Activated naive CD8-positive, alpha-beta T cell treated with anti-CD3 and anti-CD28 coated beads, Interleukin-2, amount 10 ng/mL, durations not matched to agents 7 days and 5 days (primary cell): ENCODE measurements at regions not wholly inside any gene's neighbourhood (a gene's known extent, or its start where the extent isn't known, plus 50 kb on each side); places are given as distances from the start of the nearest gene placed in this dataset.
A peak's percentile ranks its signal among the peaks of the same experiment; 100 is the strongest.

ENCODE experiments used
- ATAC-seq: fragments of 150-1000 bp; cut with Tn5 transposase; one replicate; pipeline ENCODE4 v1.10.0; 2021; ENCODE audit warnings: low read depth, moderate library complexity
- POLR2A ChIA-PET: fragments of 350-600 bp; sonication (Branson Sonifier 250); formaldehyde crosslinking; loops from one replicate; lab custom pipeline; 2021; ENCODE audit warnings: antibody characterized with exemption; lab: Charles Lee
- DNase-seq: peaks from one replicate; pipeline ENCODE4 v3.0.0; 2021
- H3K27ac Mint-ChIP-seq: one replicate; pipeline ENCODE4 v1.8.0; 2022; ENCODE audit warnings: mild to moderate bottlenecking, mixed read lengths
- H3K27me3 Mint-ChIP-seq: one replicate; pipeline ENCODE4 v1.8.0; 2022; ENCODE audit warnings: mild to moderate bottlenecking, moderate library complexity, mixed read lengths
- H3K36me3 Mint-ChIP-seq: one replicate; pipeline ENCODE4 v1.8.0; 2021; ENCODE audit warnings: mild to moderate bottlenecking, mixed read lengths
- H3K4me1 Mint-ChIP-seq: one replicate; pipeline ENCODE4 v1.8.0; 2021; ENCODE audit warnings: mixed read lengths
- H3K4me3 Mint-ChIP-seq: one replicate; pipeline ENCODE4 v1.8.0; 2022; ENCODE audit warnings: mild to moderate bottlenecking, moderate library complexity, mixed read lengths
- H3K9me3 Mint-ChIP-seq: one replicate; pipeline ENCODE4 v1.8.0; 2021; ENCODE audit warnings: mixed read lengths

DNA sequence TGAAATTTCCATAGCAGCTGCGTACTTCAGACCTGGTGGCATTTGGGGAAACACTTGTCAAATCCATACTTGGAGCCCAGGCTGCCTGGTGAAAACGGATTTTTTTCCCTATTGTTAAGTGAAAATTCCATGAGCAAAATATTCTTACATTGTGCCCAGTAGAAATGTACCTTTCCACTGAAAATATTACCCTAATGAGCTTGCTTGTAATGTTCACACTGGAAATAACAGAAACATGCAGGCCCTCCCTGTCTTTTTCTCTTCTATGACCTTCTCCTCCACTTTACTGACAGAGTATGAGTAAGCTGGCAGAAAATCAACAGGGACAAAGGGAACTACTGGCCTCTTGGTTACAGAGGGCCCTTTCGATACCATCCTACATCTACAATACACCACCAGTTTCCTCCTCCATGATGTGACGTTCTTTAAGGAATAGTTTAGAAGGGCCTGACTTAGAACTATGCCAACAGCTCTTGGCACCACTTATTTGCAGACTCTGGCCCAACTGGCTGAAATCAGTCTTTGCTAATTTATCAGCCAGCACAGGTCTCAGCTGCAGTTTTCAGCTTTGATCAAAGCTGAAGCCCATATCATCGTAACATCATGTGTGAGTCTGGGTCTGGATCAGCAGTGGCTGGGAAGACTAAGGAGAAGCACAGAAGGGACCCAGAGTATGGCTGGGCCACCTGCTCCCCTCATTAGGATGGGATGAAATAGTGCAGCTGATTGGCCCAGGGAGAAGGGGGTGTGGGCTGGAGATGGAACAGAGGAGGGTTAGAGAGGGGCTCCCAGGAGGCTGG is 272.2 kb upstream of the ID2 start:
- POLR2A ChIA-PET = interaction anchor here (0.6 to 0.9 kb wide), 3 partner anchors 63 to 231 kb away, joined by 3 read pairs; no protein-coding TSS in a partner anchor
- ATAC-seq (no peak), DNase-seq (no peak)
- no peak overlapping the region for H3K4me3 Mint-ChIP-seq
- no peaks in the 10 kb centered on the region for H3K9me3 Mint-ChIP-seq
- H3K36me3 Mint-ChIP-seq = peaks cover 1% of the 10 kb centered on the region
- peaks cover 12% of the 10 kb centered on the region for H3K4me1 Mint-ChIP-seq
- H3K27ac Mint-ChIP-seq = no peak overlapping the region
- H3K27me3 Mint-ChIP-seq = no peaks in the 10 kb centered on the region

DNA sequence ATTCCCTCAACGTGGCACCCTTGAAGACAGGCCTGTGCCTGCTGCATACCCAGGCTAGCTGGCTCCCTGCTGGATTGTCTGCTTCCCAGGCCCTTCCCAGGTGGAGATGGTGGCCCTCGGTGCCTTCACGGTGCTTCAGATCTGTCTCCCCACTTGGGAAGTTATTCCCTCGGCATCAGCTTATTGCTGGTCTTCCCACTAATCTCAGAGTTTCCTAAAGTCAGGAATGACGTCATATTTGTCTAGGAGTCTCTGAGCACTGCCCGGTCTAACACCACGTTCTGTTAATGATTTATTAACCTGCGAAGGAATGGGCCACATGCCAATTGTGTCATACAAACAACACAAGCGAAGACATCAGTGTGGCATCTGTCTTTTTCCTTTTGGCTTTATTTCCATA is 269.8 kb upstream of the ID2 start:
- Mint-ChIP-seq H3K4me1 (peaks cover 10% of the 10 kb centered on the region), H3K4me3 (no peak overlapping the region), H3K9me3 (no peaks in the 10 kb centered on the region), H3K36me3 (peaks cover 4% of the 10 kb centered on the region), H3K27ac (no peak overlapping the region), H3K27me3 (peaks cover 12% of the 10 kb centered on the region)
- POLR2A ChIA-PET = no interaction called here
- no peak for DNase-seq
- no peak for ATAC-seq

DNA sequence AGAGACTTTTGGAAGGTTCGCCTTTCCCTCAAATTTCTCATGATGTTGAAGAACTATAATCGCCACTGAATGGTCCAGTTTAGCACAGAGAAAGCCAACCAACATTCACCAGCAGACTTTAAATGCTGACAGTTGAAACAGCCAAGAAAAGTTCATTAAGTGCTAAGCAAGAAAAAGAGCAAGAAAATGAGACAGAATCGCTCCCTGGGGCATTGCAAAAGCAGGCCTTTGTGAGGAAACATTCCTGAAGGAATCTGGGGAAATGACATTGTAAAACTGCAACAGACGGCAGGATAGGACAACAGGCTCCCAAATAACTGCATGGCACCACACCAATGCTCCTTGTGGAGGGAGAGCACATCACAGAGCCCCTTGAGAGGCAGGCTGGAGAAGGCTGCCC is 269.3 kb upstream of the ID2 start:
- ATAC-seq (no peak), DNase-seq (no peak)
- H3K4me1 Mint-ChIP-seq = peaks cover 13% of the 10 kb centered on the region
- H3K4me3 Mint-ChIP-seq = no peak overlapping the region
- peaks cover 16% of the 10 kb centered on the region for H3K27me3 Mint-ChIP-seq
- H3K9me3 Mint-ChIP-seq = no peaks in the 10 kb centered on the region
- H3K27ac Mint-ChIP-seq = no peak overlapping the region
- POLR2A ChIA-PET = no interaction called here
- H3K36me3 Mint-ChIP-seq = peaks cover 5% of the 10 kb centered on the region

DNA sequence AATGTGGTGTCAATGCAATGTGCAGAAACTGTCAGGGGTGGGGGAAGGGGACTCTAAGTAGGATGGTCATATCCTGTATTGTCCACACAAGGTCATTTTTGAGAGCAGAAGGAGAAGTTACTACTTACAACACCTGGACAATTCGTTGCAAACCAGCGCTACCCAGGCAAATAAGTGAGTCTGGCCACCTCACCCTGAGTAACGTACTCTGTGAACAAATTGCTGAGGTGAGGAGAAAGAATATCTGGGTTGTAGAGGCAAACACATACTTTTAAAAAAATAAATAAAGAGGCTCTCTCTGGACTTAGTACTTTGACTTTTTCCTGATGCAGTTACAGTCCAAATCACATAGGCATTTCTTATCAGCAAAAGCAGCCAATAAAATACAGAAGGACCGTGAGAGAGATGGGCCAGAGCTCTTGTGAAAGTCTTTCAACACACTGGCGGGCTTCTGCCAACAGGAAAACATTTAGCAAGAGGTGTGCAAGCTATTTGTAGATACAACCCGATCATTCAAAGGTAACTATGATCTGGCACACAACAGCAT is 268.2 kb upstream of the ID2 start:
- Mint-ChIP-seq H3K27me3 (peaks cover 21% of the 10 kb centered on the region), H3K4me1 (peaks cover 13% of the 10 kb centered on the region), H3K36me3 (peaks cover 9% of the 10 kb centered on the region), H3K9me3 (peaks cover 3% of the 10 kb centered on the region), H3K27ac (no peak overlapping the region), H3K4me3 (no peak overlapping the region)
- ATAC-seq = no peak
- DNase-seq = no peak
- POLR2A ChIA-PET = no interaction called here

DNA sequence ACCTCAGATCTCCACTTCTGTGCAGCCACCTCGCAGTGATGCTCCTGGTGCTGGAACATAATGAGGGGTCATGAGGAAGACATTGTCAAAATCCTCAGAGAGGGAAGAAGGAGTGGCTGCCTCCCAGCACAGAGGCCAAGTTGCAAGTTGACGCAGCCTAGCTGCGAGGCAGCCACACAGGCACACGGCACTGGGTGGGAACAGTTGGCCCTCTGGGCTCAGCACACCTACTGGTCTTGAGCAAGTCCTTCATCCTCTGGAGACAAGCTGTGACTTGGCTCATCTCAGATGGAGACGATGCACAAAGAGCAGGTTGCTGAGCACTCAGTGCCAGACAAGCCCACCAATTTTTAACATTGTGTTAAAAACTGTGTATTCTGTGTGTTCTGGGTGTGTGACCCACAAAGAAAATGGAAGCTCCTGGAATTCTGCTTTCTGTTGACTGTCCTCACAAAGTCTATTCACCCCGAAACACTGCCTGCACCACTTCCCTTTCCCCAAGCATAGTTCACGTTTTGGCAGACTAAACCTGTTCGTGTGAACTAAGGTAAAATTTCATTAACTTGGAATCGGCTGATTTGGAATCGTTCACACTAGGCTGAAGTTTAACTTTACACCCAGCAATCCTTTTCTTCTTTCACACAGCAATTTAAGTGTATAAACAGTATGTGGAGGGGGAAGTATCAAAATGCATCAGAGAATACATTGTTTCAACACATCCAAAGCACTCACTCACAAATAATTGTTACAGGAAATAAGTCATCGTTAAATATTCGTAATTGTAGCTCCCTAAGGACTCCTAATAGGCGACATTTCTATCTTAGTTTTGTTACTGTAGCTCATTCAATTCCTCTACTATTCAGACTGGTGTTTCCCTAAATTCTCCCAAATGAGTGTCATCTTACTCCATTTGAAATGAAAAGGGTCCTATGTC is 266.6 kb upstream of the ID2 start:
- no peak overlapping the region for H3K4me3 Mint-ChIP-seq
- peaks cover 23% of the 10 kb centered on the region for H3K27me3 Mint-ChIP-seq
- POLR2A ChIA-PET = no interaction called here
- peaks cover 5% of the 10 kb centered on the region for H3K9me3 Mint-ChIP-seq
- ATAC-seq = no peak
- peaks cover 11% of the 10 kb centered on the region for H3K36me3 Mint-ChIP-seq
- no peak overlapping the region for H3K27ac Mint-ChIP-seq
- H3K4me1 Mint-ChIP-seq = peaks cover 6% of the 10 kb centered on the region
- DNase-seq = no peak

DNA sequence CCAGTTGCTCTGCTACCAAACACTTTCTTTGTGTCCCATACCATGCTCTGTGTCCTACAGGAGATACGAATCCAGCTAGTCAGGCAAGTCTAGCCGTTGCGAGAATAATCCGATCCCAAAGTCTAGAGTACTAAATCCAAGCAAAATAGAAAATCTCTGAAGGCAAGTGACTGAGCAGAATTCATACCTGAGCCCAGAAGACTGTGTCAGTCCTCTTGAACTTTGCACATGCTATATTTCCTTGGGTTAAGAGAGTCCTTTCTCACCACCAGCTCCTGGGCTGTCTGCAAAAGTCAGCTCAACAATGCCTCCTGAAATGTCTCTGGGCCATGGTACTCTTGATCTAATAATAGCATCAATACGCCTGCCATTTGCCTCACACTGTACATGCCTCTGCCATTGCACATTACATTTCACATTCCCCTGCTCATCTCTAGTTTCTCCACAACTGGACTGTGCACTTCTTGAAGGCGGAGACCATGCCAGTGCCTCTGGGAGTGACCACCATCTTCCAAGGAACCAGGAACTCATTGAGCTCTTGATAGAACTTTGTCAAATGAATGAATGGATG is 265.8 kb upstream of the ID2 start:
- POLR2A ChIA-PET = no interaction called here
- peaks cover 7% of the 10 kb centered on the region for H3K4me1 Mint-ChIP-seq
- DNase-seq = no peak
- H3K27ac Mint-ChIP-seq = no peak overlapping the region
- peaks cover 10% of the 10 kb centered on the region for H3K36me3 Mint-ChIP-seq
- no peak for ATAC-seq
- no peak overlapping the region for H3K4me3 Mint-ChIP-seq
- peaks cover 5% of the 10 kb centered on the region for H3K9me3 Mint-ChIP-seq
- H3K27me3 Mint-ChIP-seq = peaks cover 26% of the 10 kb centered on the region

DNA sequence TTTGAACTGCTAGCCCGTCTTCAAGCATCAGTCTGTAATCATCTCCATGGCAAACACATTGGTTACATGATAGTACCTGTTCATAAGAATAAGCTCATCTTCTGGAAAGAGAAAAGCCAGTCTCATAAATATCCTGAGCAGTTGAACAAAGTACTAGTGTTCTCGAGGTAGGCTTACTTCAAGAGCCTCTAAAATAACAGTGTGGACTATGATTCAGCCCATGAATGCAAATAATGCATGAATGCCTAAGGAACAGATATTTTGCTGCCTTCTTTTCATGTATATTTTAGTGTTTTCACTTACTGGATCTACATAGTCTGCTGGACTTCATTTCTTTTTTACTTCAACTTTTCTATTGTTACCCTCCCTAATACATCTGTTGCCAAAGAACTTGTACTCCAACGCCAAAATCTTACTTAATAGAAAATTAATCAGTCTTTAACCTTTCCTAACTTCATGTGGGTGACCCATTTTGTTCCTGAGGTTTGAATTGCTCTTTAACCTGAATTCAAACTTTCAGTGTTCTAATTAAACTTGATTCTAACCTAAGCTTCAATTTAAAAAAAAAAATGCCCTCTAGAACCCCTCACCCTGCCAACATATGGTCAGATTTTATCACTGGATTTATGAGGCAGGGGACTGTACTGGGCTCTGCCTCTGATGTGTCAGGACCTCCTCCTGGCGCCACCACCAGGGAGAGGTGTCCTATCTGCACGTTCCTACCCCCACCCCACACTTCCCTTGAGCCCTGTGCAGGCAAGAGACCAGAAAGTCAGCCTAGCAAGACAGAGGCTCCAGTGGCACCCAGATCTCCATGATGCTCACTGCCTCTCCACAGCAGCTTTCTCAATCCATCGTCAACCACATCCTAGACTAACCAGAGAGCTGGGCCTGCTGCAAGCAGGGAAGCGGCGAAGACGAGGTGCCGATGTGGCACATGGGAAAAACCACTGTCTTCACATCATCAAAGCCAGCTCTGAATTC is 264.7 kb upstream of the ID2 start:
- H3K36me3 Mint-ChIP-seq = peaks cover 10% of the 10 kb centered on the region
- no peak overlapping the region for H3K4me3 Mint-ChIP-seq
- H3K4me1 Mint-ChIP-seq = peaks cover 9% of the 10 kb centered on the region
- ATAC-seq = no peak
- peaks cover 5% of the 10 kb centered on the region for H3K9me3 Mint-ChIP-seq
- POLR2A ChIA-PET = no interaction called here
- no peak overlapping the region for H3K27ac Mint-ChIP-seq
- no peak for DNase-seq
- H3K27me3 Mint-ChIP-seq = peaks cover 27% of the 10 kb centered on the region

DNA sequence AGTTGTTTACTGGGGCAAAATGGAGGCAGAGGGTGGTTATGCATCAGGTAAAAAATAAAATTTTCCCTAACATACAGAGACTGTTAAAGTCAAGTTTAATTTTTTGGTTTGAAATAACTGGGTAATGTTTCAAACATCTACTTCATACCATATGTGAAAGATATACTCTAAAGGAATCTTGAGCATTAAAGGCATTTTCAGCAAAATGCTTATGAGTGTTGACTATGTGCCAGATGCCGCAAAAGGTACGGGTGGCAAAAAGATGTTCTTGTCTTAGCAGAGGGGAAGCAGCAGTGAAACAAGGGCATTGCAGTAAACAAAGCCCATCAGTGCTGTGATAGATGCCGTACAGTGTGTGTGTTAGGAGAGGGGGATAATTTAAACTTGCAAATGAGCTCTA is 263.1 kb upstream of the ID2 start:
- DNase-seq (no peak), ATAC-seq (no peak)
- peaks cover 11% of the 10 kb centered on the region for H3K4me1 Mint-ChIP-seq
- H3K9me3 Mint-ChIP-seq = peaks cover 7% of the 10 kb centered on the region
- POLR2A ChIA-PET = no interaction called here
- peaks cover 40% of the 10 kb centered on the region for H3K27me3 Mint-ChIP-seq
- H3K36me3 Mint-ChIP-seq = peaks cover 10% of the 10 kb centered on the region
- peak overlapping the region; percentile 16 for H3K27ac Mint-ChIP-seq
- no peak overlapping the region for H3K4me3 Mint-ChIP-seq

DNA sequence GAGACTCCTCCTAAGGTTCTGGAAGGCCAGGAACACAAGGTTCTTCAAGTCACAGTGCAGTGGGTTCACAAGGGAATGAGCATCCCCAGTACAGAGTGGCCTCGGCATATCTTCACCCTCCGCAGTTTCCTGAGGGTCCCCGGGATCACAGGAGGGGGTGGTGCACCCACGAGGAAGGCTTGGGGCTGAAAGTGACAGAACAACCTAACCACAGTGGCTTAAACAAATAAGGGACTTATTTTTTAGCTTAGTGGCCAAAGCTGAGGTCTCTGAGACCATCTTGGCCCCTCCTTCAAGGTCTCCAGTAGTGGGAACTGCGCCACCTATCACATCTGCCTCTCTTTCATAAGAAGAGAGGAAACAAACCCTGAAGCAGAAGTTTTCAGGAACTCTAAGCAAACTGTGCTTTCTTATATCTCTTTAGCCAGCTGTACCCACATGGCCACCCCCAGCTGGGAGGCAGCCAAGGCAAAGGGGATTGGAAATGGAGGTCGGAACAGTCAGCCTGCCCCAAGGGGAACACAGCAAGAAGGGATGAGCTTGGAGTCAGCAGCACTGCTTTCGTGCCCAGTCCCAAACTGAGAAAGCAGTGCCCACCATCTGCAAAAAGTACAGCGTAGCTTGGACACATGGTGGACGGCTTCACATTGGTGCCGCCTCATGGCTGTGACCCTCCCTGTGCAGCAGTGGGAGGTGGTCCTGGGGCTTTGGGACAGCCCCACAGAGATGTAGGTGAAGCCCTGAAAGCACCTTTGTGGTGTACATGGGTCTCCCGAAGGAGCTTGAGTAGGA is 260.0 kb upstream of the ID2 start:
- Mint-ChIP-seq H3K36me3 (peaks cover 13% of the 10 kb centered on the region), H3K27ac (no peak overlapping the region), H3K4me3 (no peak overlapping the region), H3K27me3 (peaks cover 33% of the 10 kb centered on the region), H3K4me1 (peaks cover 22% of the 10 kb centered on the region), H3K9me3 (peaks cover 7% of the 10 kb centered on the region)
- no peak for DNase-seq
- no peak for ATAC-seq
- POLR2A ChIA-PET = no interaction called here

DNA sequence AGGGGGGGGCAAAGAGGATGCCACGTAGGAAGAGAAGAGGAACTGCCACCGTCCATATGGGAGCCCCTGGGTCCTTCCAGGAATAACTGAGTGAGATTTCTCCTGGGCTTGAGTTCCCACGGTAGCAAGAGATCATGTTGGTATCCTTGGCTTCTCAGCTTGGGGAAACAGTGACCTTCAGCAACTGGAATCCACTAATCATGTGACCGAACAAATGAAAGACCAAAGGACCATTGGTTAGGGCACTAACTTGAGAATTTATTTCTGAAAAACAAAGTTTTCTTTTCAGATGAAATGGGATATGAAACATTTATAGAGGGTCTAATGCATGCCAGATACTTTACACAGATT is 259.4 kb upstream of the ID2 start:
- peaks cover 20% of the 10 kb centered on the region for H3K4me1 Mint-ChIP-seq

DNA sequence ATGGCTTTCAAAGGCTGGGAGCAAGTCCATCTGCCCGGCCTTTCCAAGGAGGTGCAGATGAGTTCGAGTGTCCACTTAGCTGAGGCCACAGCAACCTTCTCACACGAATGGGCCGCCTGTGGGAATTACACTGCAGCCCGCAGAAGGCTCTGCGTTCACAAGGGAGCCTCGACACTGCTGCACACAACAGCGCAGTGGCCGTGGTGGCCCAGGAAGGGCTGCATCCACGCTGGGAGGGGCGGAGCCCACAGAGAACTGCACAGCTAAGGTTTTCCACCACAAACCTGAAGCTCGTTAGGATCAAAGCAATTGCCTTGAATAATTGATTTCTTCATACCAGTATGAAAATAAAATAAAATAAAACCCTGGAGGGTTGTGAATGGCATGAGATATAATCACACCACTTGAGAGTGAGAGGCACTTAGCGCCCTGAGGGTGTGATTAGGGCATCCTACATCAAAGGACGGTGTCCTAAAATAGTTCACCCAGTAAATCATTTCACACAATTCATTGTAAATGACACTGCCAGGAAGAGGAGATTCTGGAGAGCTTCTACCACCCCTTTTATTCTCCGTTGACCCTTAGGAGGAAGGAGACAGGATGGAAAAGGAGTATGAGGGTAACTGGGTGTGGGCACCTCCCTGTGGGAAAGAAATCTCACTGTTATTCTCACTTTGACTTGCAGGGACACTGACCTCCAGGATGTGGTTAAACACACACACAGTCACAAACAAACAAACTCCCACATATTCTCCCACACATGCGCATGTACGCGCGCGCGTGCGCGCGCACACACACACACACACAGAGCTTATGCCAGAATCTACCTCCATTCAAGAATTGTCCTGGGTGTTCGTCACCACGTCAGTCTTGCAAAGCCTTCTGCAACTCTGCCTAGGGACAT is 256.6 kb upstream of the ID2 start:
- H3K27ac Mint-ChIP-seq = no peak overlapping the region
- ATAC-seq = no peak
- no peak for DNase-seq

More for the DNA sequence above, 259.4 kb upstream of the ID2 start:
- peaks cover 7% of the 10 kb centered on the region for H3K9me3 Mint-ChIP-seq
- POLR2A ChIA-PET = no interaction called here
- peaks cover 28% of the 10 kb centered on the region for H3K27me3 Mint-ChIP-seq
- H3K36me3 Mint-ChIP-seq = peaks cover 10% of the 10 kb centered on the region
- no peak overlapping the region for H3K27ac Mint-ChIP-seq
- H3K4me3 Mint-ChIP-seq = no peak overlapping the region
- ATAC-seq (no peak), DNase-seq (no peak)

More for the DNA sequence above, 256.6 kb upstream of the ID2 start:
- POLR2A ChIA-PET = no interaction called here
- Mint-ChIP-seq H3K36me3 (peaks cover 4% of the 10 kb centered on the region), H3K4me1 (peaks cover 16% of the 10 kb centered on the region), H3K4me3 (no peak overlapping the region), H3K27me3 (peaks cover 19% of the 10 kb centered on the region), H3K9me3 (peaks cover 2% of the 10 kb centered on the region)
